ENCODE measurements at regions not wholly inside any gene's neighbourhood (a gene's known extent, or its start where the extent isn't known, plus 50 kb on each side); places are given as distances from the start of the nearest gene placed in this dataset.
"Not testable (repeated sequence)": the region's sequence is repeated elsewhere in the genome, so short reads cannot be mapped to it uniquely, and the experiment has no call there.

GRCh38 chr2:22086726-22087125 lies 963.0 kb downstream of the TDRD15 start (continued):
- no peak for TF ChIP-seq NR3C1 (CRISPR knock-in tag; conservative IDR thresholded peaks at IDR 0.05; ENCODE audit: low read depth)
- TF ChIP-seq SMAD3 (CRISPR knock-in tag; IDR thresholded peaks at IDR 0.05; ENCODE audit: borderline replicate concordance), result no peak
- no peak for TF ChIP-seq ATF6 (CRISPR knock-in tag; IDR thresholded peaks at IDR 0.05)
- no peak for TF ChIP-seq AFF4 (CRISPR knock-in tag; IDR thresholded peaks at IDR 0.05; ENCODE audit: borderline replicate concordance)
- no peak for TF ChIP-seq STAT6 (CRISPR knock-in tag; conservative IDR thresholded peaks at IDR 0.05; ENCODE audit: low read depth)
- no peak for TF ChIP-seq NR1H2 (CRISPR knock-in tag; IDR thresholded peaks at IDR 0.05)

- CTCF ChIA-PET; H3K4me3 Mint-ChIP-seq; H3K36me3 Mint-ChIP-seq; DNase-seq (ENCODE audit: low spot score); ATAC-seq; POLR2A ChIA-PET; H3K27ac Mint-ChIP-seq; H3K4me1 Mint-ChIP-seq; H3K27me3 Mint-ChIP-seq (ENCODE audit: low read depth): not testable (repeated sequence)
- peaks cover 18% of the 10 kb centered on the region for H3K9me3 Mint-ChIP-seq
These were observed 979.8 kb downstream of the TDRD15 start for GRCh38 chr2:22103617-22104016.

GRCh38 chr2:22110244-22110651 lies 986.5 kb downstream of the TDRD15 start:
- peaks cover 8% of the 10 kb centered on the region for H3K9me3 Mint-ChIP-seq
- no peak for DNase-seq (ENCODE audit: low spot score)
- peak; percentile 86 for ATAC-seq
- H3K4me3 Mint-ChIP-seq, result no peak overlapping the region
- no peak overlapping the region for H3K27ac Mint-ChIP-seq
- TF ChIP-seq ARID4B (CRISPR knock-in tag; IDR thresholded peaks at IDR 0.05; ENCODE audit: borderline replicate concordance) (no peak), ZNF281 (CRISPR knock-in tag; IDR thresholded peaks at IDR 0.05) (no peak), FOXK1 (CRISPR knock-in tag; IDR thresholded peaks at IDR 0.05) (no peak), NR3C1 (CRISPR knock-in tag; conservative IDR thresholded peaks at IDR 0.05; ENCODE audit: low read depth) (no peak), MLX (CRISPR knock-in tag; IDR thresholded peaks at IDR 0.05) (no peak), FOXP4 (CRISPR knock-in tag; IDR thresholded peaks at IDR 0.05) (no peak), TEAD1 (CRISPR knock-in tag; IDR thresholded peaks at IDR 0.05) (no peak), NFE2L1 (CRISPR knock-in tag; IDR thresholded peaks at IDR 0.05) (no peak)
- CTCF ChIA-PET, result interaction anchor here (0.6 kb wide), 1 partner anchor 9 kb away, joined by 3 read pairs; no protein-coding TSS in a partner anchor
- POLR2A ChIA-PET, result no interaction called here
- H3K36me3 Mint-ChIP-seq, result no peaks in the 10 kb centered on the region
- no peaks in the 10 kb centered on the region for H3K27me3 Mint-ChIP-seq (ENCODE audit: low read depth)
- H3K4me1 Mint-ChIP-seq, result no peaks in the 10 kb centered on the region

All from WTC11 (cell line).